ENCODE measurements at regions not wholly inside any gene's neighbourhood (a gene's known extent, or its start where the extent isn't known, plus 50 kb on each side); places are given as distances from the start of the nearest gene placed in this dataset.

GRCh38 chr3:30290479-30290878 lies 315.9 kb upstream of the TGFBR2 start:
- no peak for DNase-seq (ENCODE audit: low read depth in 4 of 4, low spot score in 3 of 4)

GRCh38 chr3:30292192-30292893 lies 314.1 kb upstream of the TGFBR2 start:
- no peak for DNase-seq (ENCODE audit: low read depth in 4 of 4, low spot score in 3 of 4)

- DNase-seq (ENCODE audit: low read depth in 4 of 4, low spot score in 3 of 4), result no peak
Measured at GRCh38 chr3:30293621-30294240, 312.7 kb upstream of the TGFBR2 start.

GRCh38 chr3:30294241-30294667 lies 312.1 kb upstream of the TGFBR2 start:
- DNase-seq (ENCODE audit: low read depth in 4 of 4, low spot score in 3 of 4), result no peak

- no peak for DNase-seq (ENCODE audit: low read depth in 4 of 4, low spot score in 3 of 4)
Measured at GRCh38 chr3:30297112-30297511, 309.3 kb upstream of the TGFBR2 start.

GRCh38 chr3:30299674-30300385 lies 306.6 kb upstream of the TGFBR2 start:
- no peak for DNase-seq (ENCODE audit: low read depth in 4 of 4, low spot score in 3 of 4)

GRCh38 chr3:30300809-30301208 lies 305.6 kb upstream of the TGFBR2 start:
- DNase-seq (ENCODE audit: low read depth in 4 of 4, low spot score in 3 of 4), result no peak

GRCh38 chr3:30302027-30302426 lies 304.4 kb upstream of the TGFBR2 start:
- no peak for DNase-seq (ENCODE audit: low read depth in 4 of 4, low spot score in 3 of 4)

- DNase-seq (ENCODE audit: low read depth in 4 of 4, low spot score in 3 of 4), result no peak
Measured at GRCh38 chr3:30303770-30304169, 302.6 kb upstream of the TGFBR2 start.

- no peak for DNase-seq (ENCODE audit: low read depth in 4 of 4, low spot score in 3 of 4)
Measured at GRCh38 chr3:30305021-30305420, 301.4 kb upstream of the TGFBR2 start.

- DNase-seq (ENCODE audit: low read depth in 4 of 4, low spot score in 3 of 4), result no peak
Measured at GRCh38 chr3:30306896-30307295, 299.5 kb upstream of the TGFBR2 start.

GRCh38 chr3:30307372-30307950 lies 298.9 kb upstream of the TGFBR2 start:
- no peak for DNase-seq (ENCODE audit: low read depth in 4 of 4, low spot score in 3 of 4)

- no peak for DNase-seq (ENCODE audit: low read depth in 4 of 4, low spot score in 3 of 4)
Measured at GRCh38 chr3:30308131-30308530, 298.3 kb upstream of the TGFBR2 start.

GRCh38 chr3:30309961-30310954 lies 296.1 kb upstream of the TGFBR2 start:
- DNase-seq (ENCODE audit: low read depth in 4 of 4, low spot score in 3 of 4), result no peak

GRCh38 chr3:30311781-30312180 lies 294.6 kb upstream of the TGFBR2 start:
- no peak for DNase-seq (ENCODE audit: low read depth in 4 of 4, low spot score in 3 of 4)

- DNase-seq (ENCODE audit: low read depth in 4 of 4, low spot score in 3 of 4), result no peak
Measured at GRCh38 chr3:30313840-30314239, 292.6 kb upstream of the TGFBR2 start.

GRCh38 chr3:30314757-30315325 lies 291.6 kb upstream of the TGFBR2 start:
- no peak for DNase-seq (ENCODE audit: low read depth in 4 of 4, low spot score in 3 of 4)

- DNase-seq (ENCODE audit: low read depth in 4 of 4, low spot score in 3 of 4), result no peak
Measured at GRCh38 chr3:30315447-30315846, 291.0 kb upstream of the TGFBR2 start.

GRCh38 chr3:30317561-30317960 lies 288.8 kb upstream of the TGFBR2 start:
- DNase-seq (ENCODE audit: low read depth in 4 of 4, low spot score in 3 of 4), result no peak

- DNase-seq (ENCODE audit: low read depth in 4 of 4, low spot score in 3 of 4), result no peak
Measured at GRCh38 chr3:30318110-30318509, 288.3 kb upstream of the TGFBR2 start.
